H1 (cell line): ENCODE measurements at regions not wholly inside any gene's neighbourhood (a gene's known extent, or its start where the extent isn't known, plus 50 kb on each side); places are given as distances from the start of the nearest gene placed in this dataset.

ENCODE experiments used
- ATF2 ChIP-seq: IDR thresholded peaks from 2 replicates; pipeline ENCODE4 v1.6.1; 2012; ENCODE audit warnings: low read length, inconsistent platforms
- HDAC6 ChIP-seq: IDR thresholded peaks from one replicate; pipeline ENCODE4 v1.7.1; 2012; ENCODE audit warnings: low read depth, mild to moderate bottlenecking, inconsistent platforms, low read length, moderate library complexity
- RBBP5 ChIP-seq: IDR thresholded peaks from 2 replicates; pipeline ENCODE4 v1.7.1; 2012; ENCODE audit warnings: low read depth, mild to moderate bottlenecking, inconsistent platforms, low read length, moderate library complexity, borderline replicate concordance

GRCh38 chr5:73306078-73306719 is 133.2 kb downstream of the TMEM174 start (continued):
- TF ChIP-seq HDAC6 (no peak), RBBP5 (no peak), ATF2 (no peak)
